ENCODE measurements at regions not wholly inside any gene's neighbourhood (a gene's known extent, or its start where the extent isn't known, plus 50 kb on each side); places are given as distances from the start of the nearest gene placed in this dataset.

DNA sequence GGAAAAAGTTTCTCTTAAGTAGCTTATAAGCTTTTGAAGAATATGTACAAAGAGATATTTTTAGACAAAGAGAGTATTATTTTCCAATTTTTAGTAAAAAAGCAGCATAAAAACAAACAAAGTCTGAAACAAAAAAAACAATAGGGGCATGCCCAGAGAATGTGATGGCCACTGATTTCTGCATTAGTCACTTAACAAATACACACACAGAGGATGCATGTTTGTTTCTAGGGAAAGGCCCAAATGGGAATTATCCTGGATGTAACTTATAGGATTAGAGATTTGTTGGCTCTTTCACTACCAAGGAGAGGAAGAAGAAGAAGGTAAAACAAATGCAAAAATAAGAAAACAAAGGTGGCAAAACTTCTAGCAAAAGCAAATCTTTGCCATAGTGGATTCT lies 95.9 kb upstream of the SCOC start:
- DNase-seq = no peak

DNA sequence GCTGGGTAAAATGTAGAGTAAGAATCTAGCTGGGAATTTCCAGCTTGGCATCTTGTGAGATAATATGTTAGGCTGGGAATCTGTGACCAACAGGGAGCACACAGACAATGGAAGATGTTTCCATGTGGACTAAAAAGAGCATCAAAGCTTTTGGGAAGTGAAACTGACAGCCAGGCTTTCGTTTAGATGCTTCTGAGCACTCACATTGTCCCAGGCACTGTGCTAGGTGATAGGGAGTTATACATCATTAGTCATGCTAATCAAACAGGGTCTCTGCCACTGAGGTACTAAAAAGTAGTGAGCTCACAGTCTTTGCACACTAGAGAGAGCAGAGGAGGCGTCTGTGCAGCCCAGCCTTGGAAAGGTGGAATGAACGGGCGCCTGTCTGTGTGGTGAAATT lies 101.9 kb upstream of the SCOC start:
- DNase-seq = no peak

DNA sequence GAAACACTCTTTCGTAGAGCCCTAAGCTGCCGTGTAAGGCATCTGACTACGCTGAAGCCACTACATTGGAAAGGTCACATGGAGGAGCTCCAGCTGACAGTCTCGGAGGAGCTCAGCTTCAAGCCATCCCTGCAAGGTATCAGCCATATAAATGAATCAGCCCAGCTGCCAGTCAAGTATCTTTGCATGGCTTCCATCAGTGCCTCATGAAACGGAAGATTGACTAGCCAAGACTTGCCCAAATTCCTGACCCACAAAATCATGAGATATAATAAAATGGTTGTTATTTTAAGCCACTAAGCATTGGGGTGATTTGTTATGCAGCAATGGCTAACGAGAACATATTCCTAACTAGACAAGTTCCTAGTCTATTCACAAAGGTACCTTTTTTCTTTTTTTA lies 104.1 kb upstream of the SCOC start:
- DNase-seq = no peak

DNA sequence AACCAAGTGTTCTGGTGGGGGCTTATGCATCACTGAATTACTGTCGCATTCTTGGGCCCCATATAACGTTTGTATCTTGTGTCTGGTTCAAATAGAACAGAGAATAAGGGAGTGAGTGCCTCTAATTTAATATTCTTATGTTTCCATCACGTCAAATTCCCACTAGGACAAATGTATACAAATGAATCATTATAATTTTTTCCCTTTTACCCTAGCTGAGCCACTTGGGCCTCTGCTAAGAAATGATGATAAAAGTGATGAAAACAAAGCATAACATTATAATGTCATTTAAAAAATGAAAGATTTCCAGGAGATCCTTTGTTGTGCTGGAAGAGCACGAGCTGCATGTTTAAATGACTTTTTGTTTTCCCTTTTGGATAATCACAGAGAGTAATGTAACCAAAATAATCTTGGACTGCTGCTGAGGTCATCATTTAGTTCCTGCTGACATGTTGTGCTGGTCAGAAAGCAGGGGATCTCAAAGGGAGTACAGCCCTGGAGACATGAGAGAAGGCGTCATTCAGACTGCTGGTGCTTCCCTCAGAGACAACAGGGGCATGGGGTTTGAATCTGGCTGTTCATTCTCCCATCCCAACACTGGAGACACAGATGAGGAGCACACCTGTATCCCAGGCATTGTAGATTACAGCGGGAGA lies 105.1 kb upstream of the SCOC start:
- no peak for DNase-seq

DNA sequence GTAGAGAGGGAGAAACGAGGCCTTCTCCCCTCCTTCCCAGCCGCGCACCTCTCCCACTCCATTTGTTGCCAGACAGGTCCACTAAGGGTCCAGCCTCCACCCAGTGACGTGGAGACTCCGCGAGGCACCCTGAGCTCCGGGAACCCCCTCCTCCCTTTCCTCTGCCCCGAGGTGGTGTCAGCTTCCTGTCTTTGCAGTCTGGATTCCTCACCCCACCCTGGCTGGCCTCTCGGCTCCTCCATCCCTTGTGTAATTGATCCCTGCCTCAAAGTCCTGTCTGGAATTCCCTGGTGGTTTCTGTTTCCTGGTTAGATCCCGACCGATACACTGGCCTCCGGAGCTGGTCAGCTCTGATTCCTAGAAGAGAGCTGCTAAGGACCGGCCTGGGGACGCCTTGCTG lies 105.9 kb upstream of the SCOC start:
- DNase-seq = no peak

DNA sequence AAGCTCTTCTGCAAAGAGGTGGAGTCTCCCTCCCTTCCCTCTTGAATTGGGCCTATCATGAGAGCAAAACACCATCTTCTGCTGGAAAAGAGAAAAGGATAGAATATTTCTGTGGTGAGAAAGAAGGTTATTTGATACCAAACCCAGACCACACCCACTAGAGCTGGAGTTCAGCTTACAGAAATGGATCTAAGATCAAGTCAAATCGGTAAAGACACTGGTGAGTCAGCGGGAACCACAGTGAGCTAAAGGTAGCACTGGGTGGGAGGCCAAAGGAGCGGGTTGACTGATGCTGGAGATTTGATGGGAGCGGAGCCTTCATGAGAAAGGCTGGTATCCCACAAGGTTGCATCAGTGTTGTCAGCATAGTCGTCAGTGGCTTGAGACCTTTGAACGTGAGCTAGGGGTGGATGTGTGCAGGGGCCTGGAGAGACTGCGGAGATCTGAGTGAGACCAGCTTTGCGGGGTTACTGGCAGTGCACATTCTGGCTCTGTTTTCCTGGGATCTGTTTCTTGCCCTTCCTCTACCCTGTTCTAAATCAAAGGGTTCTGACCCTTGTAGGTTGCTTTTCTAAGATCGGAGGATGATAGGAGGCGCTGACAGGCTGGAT lies 106.4 kb upstream of the SCOC start:
- peak; percentile 68 for DNase-seq

DNA sequence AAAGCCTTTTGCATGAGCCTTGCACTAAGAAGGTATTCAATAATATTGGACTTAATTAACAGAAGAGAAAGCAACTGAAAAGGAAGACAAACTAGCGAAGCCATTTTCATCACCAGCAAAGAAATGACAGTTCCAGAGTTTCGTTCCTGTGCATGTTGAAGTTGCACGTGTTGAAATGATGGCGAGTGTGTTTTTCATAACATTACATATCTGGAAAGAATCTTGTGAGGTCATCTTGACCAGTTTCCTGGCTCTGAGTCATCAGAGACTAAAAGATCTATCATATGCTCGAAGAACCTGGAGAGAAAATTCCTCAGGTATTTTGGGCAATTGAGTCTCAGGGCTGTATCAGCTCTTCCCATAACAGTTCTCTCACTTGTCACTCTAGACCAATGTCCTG lies 106.2 kb upstream of the MAML3 start:
- DNase-seq = no peak

DNA sequence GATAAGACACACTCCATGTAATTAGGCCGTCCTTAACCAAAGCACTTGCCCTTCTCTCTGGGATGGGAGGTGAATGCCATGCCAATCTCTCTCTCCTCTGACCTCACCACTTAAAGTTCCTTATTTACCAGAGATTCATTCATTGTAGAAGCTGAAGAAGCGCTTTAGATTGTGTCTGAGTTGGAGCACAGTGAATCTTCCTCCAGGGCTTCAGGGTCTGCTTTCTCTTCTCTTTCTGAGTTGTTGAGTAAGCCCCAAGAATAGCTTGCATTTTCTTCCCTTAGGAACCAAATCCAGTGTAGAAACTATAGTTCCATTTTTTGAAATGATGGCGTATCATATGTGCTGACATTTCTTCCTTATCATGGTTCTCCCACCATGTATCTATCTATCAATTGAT lies 104.5 kb upstream of the MAML3 start:
- DNase-seq = no peak

DNA sequence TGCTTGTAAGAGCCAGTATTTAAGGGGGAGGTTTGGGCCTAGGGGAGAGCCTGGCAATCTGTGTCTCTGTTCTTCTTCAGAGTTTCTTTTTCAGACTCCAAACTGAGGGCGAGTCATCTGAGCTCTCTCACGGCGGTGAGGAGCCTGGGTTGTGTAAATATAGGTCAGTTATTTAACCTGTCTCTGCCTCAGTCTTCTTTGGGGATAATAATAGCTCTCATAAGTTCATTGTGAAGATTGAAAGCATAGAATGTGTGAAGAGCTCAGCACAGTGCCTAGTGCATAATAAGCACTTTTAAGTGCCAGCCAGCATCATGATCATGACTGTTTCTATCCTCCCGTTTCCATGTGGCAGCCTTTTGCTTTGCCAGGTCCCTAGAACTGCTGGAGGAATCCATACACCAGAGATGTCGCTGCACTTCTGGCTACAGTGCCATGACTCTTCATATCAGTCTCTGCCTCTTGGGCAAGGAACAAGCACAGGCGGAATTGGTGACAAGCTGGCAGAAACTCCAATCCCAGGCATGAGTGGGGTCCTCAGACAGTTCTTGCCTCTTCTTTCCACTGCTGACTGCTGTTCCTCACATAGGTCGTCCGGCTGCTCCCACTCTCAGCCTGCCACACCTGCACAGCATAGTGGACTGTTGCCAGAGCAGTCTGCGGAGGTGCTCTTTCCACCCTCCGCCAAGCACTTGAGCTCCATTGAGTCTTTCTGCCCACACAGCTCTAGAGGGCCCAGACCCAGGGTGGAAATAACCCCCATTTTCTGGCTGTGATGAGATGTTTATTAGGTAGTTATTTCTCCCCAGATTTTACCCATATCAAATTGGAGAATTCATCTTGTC lies 103.7 kb upstream of the MAML3 start:
- no peak for DNase-seq

DNA sequence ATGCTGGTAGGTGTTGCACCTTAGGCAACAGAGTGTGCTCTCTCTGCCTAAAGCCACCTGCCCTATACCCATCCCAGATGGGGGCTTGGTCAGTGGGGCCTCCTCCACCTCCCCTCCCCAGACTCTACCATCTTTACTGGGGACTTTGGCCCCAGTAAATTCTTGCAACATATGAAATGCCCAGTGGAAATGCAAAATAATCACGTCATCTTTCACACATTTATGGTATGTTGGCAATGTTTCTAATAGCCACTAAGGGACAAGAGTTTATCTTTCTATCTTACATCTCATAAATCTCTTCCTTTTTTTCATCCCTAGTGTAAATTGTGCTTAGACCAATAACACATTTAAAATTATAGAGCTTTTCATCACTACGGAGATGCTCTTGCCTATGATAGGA lies 103.0 kb upstream of the MAML3 start:
- DNase-seq = no peak

DNA sequence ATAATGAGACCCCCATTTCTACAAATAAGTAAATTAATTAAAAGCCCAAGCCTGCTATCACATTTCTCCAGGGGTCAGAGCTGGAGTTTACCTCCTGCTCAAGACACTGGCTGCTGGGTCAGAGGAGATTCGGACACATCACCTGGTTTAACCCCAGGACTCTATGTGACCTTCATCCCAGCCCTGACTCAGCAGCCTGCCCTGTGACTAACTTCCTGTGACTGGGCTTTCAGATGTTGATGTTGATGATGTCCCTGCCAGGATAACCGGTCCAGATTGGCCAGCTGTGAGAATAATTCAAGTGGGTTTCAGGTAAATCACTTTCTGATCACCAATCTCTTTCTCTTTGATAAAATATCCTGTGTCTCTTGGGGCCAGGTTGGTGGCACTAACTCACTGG lies 102.4 kb upstream of the MAML3 start:
- peak; percentile 17 for DNase-seq

DNA sequence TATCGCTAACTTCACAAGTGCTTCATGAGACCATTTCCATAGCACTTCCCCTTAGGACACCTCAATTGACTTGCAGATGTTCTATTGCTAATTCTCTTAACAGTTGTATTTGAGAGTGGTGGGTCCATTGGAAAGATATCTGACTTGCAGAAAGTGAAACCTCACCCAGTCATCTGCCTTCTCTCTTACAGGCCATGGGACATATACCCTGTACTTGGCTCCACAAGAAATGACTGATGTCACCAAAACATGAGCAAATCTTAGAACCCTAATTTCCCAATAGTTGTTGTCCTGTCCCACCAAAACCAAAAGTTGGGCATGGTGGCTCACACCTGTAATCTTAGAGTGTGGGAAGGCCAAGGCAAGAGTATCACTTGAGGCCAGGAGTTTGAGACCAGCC lies 101.9 kb upstream of the MAML3 start:
- DNase-seq = peak; percentile 18

DNA sequence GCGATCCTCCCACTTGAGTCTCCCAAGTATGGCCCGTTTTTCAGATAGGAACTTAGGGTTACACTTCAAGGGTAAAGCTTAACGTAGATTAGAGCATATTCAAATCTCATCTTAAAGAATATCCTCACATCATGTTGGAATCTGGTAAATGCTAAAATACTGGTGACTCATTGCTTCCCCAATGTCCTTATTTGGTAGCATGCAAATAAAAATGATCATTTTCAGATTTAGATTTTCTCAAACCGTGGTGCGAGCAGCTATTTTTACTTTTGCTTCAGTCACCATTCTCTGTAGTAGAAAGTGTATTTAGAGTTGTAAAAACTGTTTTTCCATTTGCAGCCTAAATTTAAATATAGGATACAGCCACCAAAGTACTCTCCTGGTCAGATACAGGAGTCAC lies 101.5 kb upstream of the MAML3 start:
- no peak for DNase-seq

DNA sequence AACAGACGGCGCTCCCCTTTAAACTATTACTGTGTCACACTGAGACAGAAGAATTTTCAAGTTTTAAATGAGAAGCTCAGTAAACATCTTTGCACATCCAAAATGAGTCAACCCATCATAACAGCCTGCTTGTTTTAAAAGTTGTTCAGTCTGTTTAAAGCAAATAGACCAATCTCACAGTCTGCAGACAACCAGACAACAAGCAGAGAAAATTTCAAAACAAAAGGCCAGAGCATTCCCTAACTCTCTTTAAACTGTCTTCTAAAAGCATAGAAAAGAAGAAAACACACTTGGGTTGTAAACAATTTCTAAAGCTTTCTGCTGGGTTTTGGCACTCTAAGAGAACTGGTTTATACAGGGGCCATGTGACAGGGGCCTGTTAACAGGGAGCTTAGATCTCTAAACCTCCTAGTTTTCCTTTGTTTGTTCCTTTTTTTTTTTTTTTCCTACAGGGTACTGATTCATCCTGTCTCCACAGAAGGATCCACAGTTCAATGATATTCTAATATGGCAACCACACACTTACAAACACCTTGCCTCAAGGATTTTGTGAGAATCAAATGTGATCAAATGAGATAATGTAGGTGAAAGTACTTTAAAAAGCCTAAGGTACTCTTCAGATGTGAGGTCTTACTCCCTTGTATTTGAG lies 100.8 kb upstream of the MAML3 start:
- no peak for DNase-seq

DNA sequence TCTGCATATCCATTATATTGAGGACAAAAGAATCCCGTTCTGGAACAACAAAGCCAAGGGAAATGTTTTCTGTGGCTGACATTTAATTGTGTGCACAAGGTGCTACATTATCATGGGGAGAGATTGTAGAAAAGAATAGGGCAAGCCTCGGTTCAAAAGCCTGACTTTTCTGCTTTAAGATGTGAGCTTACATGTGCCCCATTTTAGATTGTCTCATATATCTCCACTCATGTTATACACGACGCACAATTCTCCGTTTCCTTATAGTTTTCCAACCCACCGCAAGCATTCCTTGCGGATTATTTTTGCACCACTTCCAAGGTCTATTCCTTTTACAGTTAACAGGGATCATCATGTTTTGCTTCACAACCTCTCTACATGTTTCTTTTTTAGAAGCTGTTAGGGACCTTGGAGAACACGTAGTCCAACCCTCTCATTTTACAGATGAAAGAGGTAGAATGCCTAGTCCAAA lies 99.6 kb upstream of the MAML3 start:
- no peak for DNase-seq

DNA sequence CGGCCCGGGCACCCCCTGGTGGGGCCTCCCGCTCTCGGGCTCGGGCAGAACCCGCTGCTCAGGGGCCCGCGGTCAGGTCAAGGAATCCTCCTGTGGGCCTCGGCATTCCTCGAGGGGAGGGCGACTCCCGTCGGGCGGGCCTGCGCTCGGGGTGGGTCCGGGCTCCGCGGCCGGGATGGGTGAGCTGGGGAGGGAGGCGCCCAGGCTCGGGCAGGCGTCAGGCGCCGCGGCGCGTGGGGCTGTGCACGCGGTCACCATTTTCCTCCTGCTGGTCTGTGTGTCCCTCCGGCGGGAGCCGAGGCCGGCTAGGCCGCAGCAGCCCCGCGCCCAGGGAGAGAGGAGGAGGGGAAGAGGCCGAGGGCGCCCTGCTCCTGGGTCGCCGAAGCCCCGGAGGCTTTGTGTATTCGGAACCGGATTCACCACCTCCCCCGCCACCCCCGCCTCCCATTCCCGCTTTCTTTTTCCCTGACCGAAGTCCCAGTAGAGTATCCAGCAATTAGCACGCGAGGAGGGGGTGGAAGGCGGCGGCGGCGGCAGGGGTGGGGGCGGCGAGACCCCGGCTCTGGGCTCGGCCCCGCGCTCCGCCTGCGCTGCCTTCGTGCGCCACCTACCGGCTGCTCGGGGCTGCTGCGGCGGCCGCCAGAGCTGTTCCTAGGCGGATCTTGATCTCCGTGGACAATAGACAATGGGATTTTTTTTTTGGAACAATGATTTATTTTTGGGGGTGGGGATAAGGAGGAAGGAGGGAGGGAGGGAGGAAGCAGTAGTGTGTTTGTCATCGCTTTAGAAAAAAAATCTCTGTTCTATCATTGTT lies 99.0 kb upstream of the MAML3 start:
- DNase-seq = peak; percentile 56

DNA sequence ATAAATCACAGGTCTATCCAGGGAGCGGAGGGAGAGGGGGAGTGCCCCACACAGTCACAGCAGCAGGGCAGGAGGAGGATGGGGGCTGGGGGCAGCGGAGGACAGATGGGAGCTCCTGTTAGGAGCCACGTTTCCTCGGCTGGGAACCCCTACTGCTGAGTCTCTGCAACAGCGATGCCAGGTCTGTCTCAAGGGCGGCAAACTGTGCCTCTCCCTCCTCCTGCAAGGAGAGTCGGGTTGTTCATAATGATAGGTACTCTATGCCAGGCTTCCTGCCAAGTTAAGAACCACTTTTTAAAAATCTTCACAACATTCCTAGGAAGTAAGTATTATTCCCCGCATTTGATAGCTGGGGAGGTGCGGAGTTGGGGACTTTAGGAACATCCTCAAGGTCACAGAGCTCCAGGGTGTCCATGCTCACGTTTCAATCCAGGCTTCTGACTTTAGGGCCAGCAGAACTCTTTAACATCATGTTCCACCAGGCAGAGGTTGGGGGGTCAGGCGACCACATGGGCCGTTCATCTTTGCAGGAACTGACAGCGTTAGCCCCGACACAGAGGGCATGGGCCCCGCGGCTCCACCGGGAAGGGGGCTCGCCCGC lies 98.3 kb upstream of the MAML3 start:
- DNase-seq = no peak

DNA sequence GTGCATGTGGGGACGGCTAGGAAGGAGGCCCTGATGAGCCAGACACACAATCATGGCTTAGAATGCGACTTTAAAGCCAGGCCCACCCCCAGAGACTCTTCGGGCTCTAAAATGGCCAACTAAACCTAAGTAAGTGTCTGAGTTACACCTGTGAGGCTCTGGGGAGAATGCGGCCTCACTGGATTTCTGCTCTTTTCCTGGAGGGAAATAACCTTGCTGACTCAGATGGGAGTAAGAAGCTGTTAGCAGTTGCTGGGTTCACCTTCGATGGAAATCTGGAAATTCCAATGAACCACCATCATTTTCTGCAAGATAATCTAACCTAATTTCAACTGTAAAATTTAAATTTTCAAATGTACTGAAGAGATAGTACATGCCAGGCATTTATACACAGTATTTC lies 97.6 kb upstream of the MAML3 start:
- DNase-seq = no peak

DNA sequence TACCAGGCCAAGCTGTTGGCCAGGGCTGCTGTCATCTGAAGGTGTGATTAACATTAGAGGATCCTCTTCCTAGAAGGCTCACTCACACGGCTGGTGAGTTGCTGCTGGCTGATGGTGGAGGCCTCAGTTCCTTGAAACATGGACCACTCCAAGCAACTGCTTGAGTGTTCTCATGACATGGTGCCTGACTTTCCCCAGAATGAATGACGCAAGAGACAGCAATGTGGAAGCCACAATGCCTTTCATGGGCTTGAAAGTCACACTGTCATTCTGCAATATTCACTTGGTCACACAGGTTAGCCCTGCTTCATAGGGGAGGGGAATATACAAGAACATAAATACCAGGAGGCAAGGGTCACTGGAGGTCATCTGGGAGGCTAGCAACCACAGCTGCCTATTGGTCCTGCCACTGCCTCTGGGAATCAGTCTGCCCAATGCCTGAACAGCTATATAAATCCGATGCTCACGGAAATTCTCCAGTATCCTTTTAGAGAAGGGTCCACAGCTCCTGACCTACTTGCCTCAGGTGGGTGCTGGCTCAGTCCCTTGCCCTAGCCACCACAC lies 97.1 kb upstream of the MAML3 start:
- peak; percentile 12 for DNase-seq

DNA sequence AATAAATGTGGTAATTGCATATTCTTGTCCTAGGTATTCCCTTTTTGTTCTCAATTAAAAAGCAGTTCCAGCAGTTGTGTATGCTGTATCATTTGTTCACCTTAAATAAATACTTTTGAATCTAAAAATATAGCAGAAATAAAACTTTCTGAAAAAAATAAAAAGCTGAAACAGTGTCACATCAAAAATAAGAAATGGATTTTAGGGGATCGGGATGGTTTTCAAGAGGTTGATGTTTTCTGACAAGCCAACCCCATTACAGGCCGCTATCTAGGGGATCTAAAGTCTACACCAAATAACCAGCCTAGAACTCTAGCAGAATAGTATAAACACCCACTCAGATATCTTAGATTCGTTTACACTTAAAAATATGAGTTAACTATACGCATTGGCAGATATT lies 95.4 kb upstream of the MAML3 start:
- DNase-seq = no peak

DNA sequence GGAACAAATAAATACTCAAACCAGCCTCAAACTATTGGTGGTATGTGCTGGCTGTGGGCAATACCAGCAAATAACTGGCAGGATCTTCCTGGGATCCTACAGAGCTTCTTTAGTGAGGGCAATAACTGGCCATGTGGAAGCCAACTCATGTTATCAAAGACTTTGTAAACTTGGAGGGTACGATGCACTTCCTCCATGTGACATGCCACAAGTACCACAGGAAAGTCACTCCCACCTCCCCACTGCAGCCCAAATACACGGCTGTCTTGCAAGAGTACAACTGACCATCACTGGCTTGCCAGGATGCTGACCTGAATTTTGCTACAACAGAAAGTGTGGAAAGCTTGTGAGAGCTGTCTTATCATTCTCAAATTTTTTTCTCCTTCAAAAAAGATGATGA lies 93.3 kb upstream of the MAML3 start:
- no peak for DNase-seq

DNA sequence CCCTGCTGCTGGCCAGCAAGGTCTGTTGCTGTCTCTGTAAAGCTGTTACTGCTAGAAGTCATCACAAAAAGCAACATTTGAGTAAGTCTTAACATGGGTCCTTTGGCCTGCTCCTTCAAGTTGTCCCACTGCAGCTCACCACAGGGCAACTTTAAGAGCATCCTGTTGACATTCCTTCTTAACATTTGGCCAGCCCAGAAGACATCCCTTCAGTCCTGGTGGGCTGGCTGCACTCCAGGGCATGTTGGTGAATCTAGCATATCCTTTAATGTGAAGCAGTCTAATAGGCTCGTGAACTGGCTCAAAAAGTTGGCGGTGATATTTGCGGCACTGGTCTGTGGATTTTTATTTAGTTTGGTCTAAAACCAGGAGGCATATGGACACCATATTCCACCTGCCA lies 92.2 kb upstream of the MAML3 start:
- no peak for DNase-seq

All from activated CD4-positive, alpha-beta T cell treated with anti-CD3 and anti-CD28 coated beads, Interleukin-2, amount 50 U/mL, for 16 hours (primary cell).